ENCODE measurements at regions not wholly inside any gene's neighbourhood (a gene's known extent, or its start where the extent isn't known, plus 50 kb on each side); places are given as distances from the start of the nearest gene placed in this dataset.

GRCh38 chr12:67434671-67435370 is 165.7 kb downstream of the CAND1 start:
- no peak overlapping the region for H3K4me3 ChIP-seq (replicated peaks in 1 of 3; ENCODE audit: insufficient read depth in 1 of 3, low read depth in 1 of 3, low read length in 3 of 3)
- H3K4me1 ChIP-seq (ENCODE audit: control insufficient read depth, extremely low read depth, insufficient read depth, low read length), result no peaks in the 10 kb centered on the region
- no peaks in the 10 kb centered on the region for H3K9me1 ChIP-seq (replicated peaks; ENCODE audit: control insufficient read depth, extremely low read depth, insufficient read depth, low read length)
- CTCF ChIA-PET, result no interaction called here
- no peaks in the 10 kb centered on the region for H3K79me2 ChIP-seq (ENCODE audit: control insufficient read depth, insufficient read depth, low read length)
- TF ChIP-seq MYC (IDR thresholded peaks at IDR 0.05; ENCODE audit: low read depth, low read length), result no peak
- no peak overlapping the region for H2AFZ ChIP-seq (ENCODE audit: low read depth, low read length)
- no peaks in the 10 kb centered on the region for H3K27me3 ChIP-seq (ENCODE audit: control insufficient read depth in 2 of 2, insufficient read depth in 2 of 2, low read length in 2 of 2)
- no peaks in the 10 kb centered on the region for H4K20me1 ChIP-seq (replicated peaks; ENCODE audit: control insufficient read depth, extremely low read depth, insufficient read depth, low read length)
- POLR2A ChIA-PET, result no interaction called here
- no peaks in the 10 kb centered on the region for H3K9me3 ChIP-seq (replicated peaks; ENCODE audit: control insufficient read depth, insufficient read depth, low read length)
- FAIRE-seq, result no peak
- intact Hi-C loops (cut with micrococcal nuclease), result no loop called here
- DNase-seq (ENCODE audit: low read depth, low spot score), result no peak
- no peaks in the 10 kb centered on the region for H3K36me3 ChIP-seq (ENCODE audit: control insufficient read depth in 2 of 2, extremely low read depth in 1 of 2, insufficient read depth in 2 of 2, low read length in 2 of 2)
- no peak overlapping the region for H3K9ac ChIP-seq (replicated peaks; ENCODE audit: extremely low read depth, insufficient read depth, low read length)
- H3K4me2 ChIP-seq (ENCODE audit: insufficient read depth, low read length), result no peak overlapping the region
- H3K27ac ChIP-seq (ENCODE audit: insufficient read depth, low read depth, low read length), result no peak overlapping the region
- BruUV-seq (replicated peaks), result no TSS peak
- dilution Hi-C loops (cut with MboI; ENCODE audit: extremely low pct_ligation_motif_present, low sequenced_read_pairs), result no loop called here

GRCh38 chr12:67436230-67436629 is 167.1 kb downstream of the CAND1 start:
- H3K27me3 ChIP-seq (ENCODE audit: control insufficient read depth in 2 of 2, insufficient read depth in 2 of 2, low read length in 2 of 2), result no peaks in the 10 kb centered on the region
- no peak for TF ChIP-seq MYC (IDR thresholded peaks at IDR 0.05; ENCODE audit: low read depth, low read length)
- TF ChIP-seq JUN (IDR thresholded peaks at IDR 0.05; ENCODE audit: borderline replicate concordance, insufficient read depth, insufficient read length, low read depth), result no peak
- no peak for TF ChIP-seq EZH2 (IDR thresholded peaks at IDR 0.05; ENCODE audit: borderline replicate concordance, low read depth, low read length, severe bottlenecking)
- TF ChIP-seq FOS (IDR thresholded peaks at IDR 0.05; ENCODE audit: borderline replicate concordance, insufficient read depth, low read length), result no peak
- no peak for TF ChIP-seq MAX (IDR thresholded peaks at IDR 0.05; ENCODE audit: insufficient read depth, insufficient read length)
- TF ChIP-seq POLR2AphosphoS5 (IDR thresholded peaks at IDR 0.05; ENCODE audit: insufficient read depth, low read depth, low read length), result no peak
- TF ChIP-seq GATA2 (IDR thresholded peaks at IDR 0.05; ENCODE audit: insufficient read depth, insufficient read length, low read depth, low read length), result no peak
- no peak for TF ChIP-seq POLR2A (IDR thresholded peaks at IDR 0.05; ENCODE audit: low read depth, low read length)
- TF ChIP-seq CTCF (IDR thresholded peaks at IDR 0.05; ENCODE audit: extremely low read depth in 1 of 2, insufficient read depth in 1 of 2, low read depth in 1 of 2, low read length in 2 of 2), result no peak
- intact Hi-C loops (cut with micrococcal nuclease) (no loop called here), dilution Hi-C loops (cut with MboI; ENCODE audit: extremely low pct_ligation_motif_present, low sequenced_read_pairs) (no loop called here)
- H3K79me2 ChIP-seq (ENCODE audit: control insufficient read depth, insufficient read depth, low read length), result no peaks in the 10 kb centered on the region
- no peaks in the 10 kb centered on the region for H3K36me3 ChIP-seq (ENCODE audit: control insufficient read depth in 2 of 2, extremely low read depth in 1 of 2, insufficient read depth in 2 of 2, low read length in 2 of 2)
- no peaks in the 10 kb centered on the region for H4K20me1 ChIP-seq (replicated peaks; ENCODE audit: control insufficient read depth, extremely low read depth, insufficient read depth, low read length)
- no peak for DNase-seq (ENCODE audit: low read depth, low spot score)
- H2AFZ ChIP-seq (ENCODE audit: low read depth, low read length), result no peak overlapping the region
- no peak overlapping the region for H3K9ac ChIP-seq (replicated peaks; ENCODE audit: extremely low read depth, insufficient read depth, low read length)
- BruUV-seq (replicated peaks), result no TSS peak
- no peaks in the 10 kb centered on the region for H3K4me1 ChIP-seq (ENCODE audit: control insufficient read depth, extremely low read depth, insufficient read depth, low read length)
- CTCF ChIA-PET, result interaction anchor here (0.9 kb wide), 1 partner anchor 43 kb away, joined by 3 read pairs; no protein-coding TSS in a partner anchor
- FAIRE-seq, result no peak
- POLR2A ChIA-PET, result no interaction called here
- no peaks in the 10 kb centered on the region for H3K9me1 ChIP-seq (replicated peaks; ENCODE audit: control insufficient read depth, extremely low read depth, insufficient read depth, low read length)
- no peak overlapping the region for H3K4me3 ChIP-seq (replicated peaks in 1 of 3; ENCODE audit: insufficient read depth in 1 of 3, low read depth in 1 of 3, low read length in 3 of 3)
- no peak overlapping the region for H3K4me2 ChIP-seq (ENCODE audit: insufficient read depth, low read length)
- no peaks in the 10 kb centered on the region for H3K9me3 ChIP-seq (replicated peaks; ENCODE audit: control insufficient read depth, insufficient read depth, low read length)
- no peak overlapping the region for H3K27ac ChIP-seq (ENCODE audit: insufficient read depth, low read depth, low read length)
